H54 (cell line): ENCODE measurements at regions not wholly inside any gene's neighbourhood (a gene's known extent, or its start where the extent isn't known, plus 50 kb on each side); places are given as distances from the start of the nearest gene placed in this dataset.
"Not testable (repeated sequence)": the region's sequence is repeated elsewhere in the genome, so short reads cannot be mapped to it uniquely, and the experiment has no call there.

ENCODE experiments used
- DNase-seq: peaks from one replicate; pipeline ENCODE4 v3.0.0; 2011; ENCODE audit warnings: low spot score, mixed read lengths; ENCODE audit not compliant: insufficient read length
- FAIRE-seq: peaks from 3 replicates; lab custom pipeline; 2011; peaks lifted over from hg19 to GRCh38; lab: Jason Lieb, UNC
- POLR2A ChIP-seq: IDR thresholded peaks from 2 replicates; pipeline ENCODE4 v1.6.1; 2011; ENCODE audit warnings: low read depth, mild to moderate bottlenecking, low read length

DNA sequence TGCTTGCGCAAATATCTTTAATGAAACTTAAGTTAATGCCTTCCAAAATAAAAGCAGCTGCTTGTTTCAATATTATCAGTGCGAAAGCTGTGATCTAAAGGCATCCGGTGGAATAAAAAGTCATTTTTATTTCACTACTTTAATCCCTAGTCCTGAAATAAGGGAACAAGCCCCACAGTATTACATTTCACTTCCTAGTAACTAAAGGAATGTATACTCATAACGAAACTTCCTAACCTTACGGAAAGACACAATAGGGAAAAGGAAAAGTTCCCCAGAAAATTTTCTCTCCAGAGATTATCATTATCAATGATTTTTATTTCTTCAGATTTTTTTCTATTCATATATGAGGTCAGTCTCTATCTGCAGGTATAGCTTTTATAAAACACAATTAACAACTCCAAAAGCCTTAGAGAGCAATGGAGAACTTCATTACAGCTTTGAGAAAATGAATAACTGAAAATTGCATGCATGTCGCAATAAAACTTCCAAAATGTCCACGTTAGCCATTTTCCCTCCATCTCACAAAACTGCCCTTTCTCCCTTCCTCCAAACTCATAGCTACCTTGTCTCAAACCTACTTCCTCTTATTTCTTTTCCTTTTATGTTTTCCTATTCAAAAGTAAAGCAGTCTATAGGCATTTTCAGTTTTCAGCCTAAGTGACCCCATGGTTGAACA, 154.3 kb upstream of the MED13 start:
- DNase-seq (no peak), FAIRE-seq (no peak)

GRCh38 chr17:62216847-62217246, 151.8 kb upstream of the MED13 start:
- no peak for FAIRE-seq
- DNase-seq = no peak
- TF ChIP-seq POLR2A = no peak

More for the DNA sequence above, 154.3 kb upstream of the MED13 start:
- TF ChIP-seq POLR2A = no peak

DNA sequence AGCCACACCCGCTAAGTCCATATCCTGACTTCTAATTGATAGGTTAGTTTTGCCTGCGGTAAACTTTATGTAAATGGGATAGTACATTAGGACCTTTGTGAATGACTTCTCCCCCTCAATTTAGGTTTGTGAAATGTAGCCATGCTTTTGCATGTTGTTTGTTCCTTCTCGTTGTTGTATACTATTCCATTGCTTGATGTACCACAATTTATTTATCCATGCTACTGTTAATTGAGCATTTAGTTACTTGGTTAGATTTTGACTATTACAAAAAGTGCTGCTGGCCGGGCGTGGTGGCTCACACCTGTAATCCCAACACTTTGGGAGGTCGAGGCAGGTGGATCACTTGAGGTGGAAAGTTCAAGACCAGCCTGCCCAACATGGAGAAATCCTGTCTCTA, 150.8 kb upstream of the MED13 start:
- not testable (repeated sequence) for DNase-seq, FAIRE-seq

- TF ChIP-seq POLR2A = no peak
- no peak for FAIRE-seq
- no peak for DNase-seq
These were observed 141.5 kb upstream of the MED13 start for GRCh38 chr17:62206550-62206949.

- FAIRE-seq, DNase-seq: not testable (repeated sequence)
These were observed 132.1 kb upstream of the MED13 start for GRCh38 chr17:62197156-62197555.

GRCh38 chr17:62196587-62196986, 131.5 kb upstream of the MED13 start:
- FAIRE-seq, DNase-seq: not testable (repeated sequence)

- no peak for DNase-seq
- TF ChIP-seq POLR2A = no peak
- no peak for FAIRE-seq
These were observed 129.3 kb upstream of the MED13 start for GRCh38 chr17:62194401-62194800.

- DNase-seq = no peak
- FAIRE-seq = no peak
- no peak for TF ChIP-seq POLR2A
These were observed 128.2 kb upstream of the MED13 start for GRCh38 chr17:62193249-62193648.

DNA sequence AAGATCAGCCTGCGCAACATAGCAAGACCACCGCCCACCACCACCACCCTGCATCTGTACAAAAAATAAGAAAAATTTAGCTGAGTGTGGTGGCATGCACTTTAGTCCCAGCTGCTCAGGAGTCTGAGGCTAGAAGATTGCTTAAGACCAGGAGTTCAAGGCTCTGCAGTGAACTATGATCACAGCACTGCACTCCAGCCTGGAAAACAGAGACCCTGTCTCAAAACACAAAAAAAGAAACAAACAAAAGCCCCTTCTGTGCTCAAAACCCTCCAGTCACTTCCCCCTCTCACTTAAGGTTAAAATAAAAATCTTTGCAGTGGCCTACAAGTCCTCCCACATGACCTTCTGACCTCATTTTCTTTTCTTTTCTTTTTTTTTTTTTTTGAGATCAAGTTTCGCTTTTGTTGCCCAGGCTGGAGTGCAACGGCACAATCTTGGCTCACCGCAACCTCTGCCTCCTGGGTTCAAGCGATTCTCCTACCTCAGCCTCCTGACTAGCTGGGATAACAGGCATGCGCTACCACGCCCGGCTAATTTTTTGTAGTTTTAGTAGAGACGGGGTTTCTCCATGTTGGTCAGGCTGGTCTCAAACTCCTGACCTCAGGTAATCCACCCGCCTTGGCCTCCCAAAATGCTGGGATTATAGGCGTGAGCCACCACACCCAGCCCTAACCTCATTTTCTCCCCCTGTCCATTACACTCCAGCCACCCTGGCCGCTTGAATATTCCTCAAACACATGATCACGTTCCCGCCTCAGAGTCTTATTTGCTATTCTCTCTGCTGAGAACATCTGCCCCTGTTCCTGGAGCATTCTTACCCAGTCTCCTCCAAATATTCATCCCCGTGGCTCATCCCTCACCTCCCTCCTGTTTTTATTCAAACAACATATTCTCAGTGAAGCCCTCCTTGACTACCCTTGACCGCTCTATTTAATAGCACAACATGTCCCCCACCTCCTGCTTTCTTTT, 126.6 kb upstream of the MED13 start:
- no peak for FAIRE-seq
- no peak for TF ChIP-seq POLR2A
- DNase-seq = no peak

DNA sequence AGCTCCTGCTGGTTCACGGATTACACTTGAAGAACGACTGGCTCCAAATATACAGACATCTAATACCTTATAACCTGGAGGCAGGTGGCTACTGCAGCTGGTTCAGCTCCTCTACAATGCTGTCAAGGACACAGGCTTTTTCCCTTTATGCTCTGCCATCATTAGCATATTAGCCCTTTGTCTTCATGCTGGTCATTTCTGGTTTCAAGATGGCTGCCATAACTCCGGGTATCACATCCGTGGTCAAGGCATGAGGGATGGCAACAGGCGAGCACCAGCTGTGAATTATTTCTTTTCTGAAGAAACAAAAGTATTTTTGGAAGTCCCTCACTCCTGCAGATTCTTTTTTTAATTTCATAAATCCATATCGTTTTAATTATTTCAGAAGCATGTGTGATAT, 124.3 kb upstream of the MED13 start:
- TF ChIP-seq POLR2A = no peak
- no peak for FAIRE-seq
- no peak for DNase-seq

GRCh38 chr17:62188713-62189112, 123.6 kb upstream of the MED13 start:
- TF ChIP-seq POLR2A = no peak
- FAIRE-seq (no peak), DNase-seq (no peak)

DNA sequence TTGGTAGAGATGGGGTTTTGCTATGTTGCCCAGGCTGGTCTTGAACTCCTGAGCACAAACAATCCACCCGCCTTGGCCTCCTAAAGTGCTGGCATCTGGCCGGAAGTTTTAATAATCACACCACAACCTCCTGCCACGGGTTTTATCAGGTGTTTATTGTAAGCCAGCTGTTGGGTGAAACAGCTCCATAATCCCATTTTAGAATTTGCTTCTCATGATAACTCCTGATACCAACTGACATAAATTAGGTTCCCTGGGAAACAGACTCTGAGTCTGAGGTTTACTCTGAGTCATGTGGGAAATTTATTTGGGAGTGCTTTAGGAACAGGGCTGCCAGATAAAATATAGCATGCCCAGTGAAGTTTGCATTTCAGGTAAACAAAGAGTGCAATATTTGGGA, 122.6 kb upstream of the MED13 start:
- DNase-seq = peak; percentile 19
- no peak for FAIRE-seq
- TF ChIP-seq POLR2A = no peak

GRCh38 chr17:62186841-62187240, 121.8 kb upstream of the MED13 start:
- no peak for DNase-seq
- no peak for FAIRE-seq
- no peak for TF ChIP-seq POLR2A

DNA sequence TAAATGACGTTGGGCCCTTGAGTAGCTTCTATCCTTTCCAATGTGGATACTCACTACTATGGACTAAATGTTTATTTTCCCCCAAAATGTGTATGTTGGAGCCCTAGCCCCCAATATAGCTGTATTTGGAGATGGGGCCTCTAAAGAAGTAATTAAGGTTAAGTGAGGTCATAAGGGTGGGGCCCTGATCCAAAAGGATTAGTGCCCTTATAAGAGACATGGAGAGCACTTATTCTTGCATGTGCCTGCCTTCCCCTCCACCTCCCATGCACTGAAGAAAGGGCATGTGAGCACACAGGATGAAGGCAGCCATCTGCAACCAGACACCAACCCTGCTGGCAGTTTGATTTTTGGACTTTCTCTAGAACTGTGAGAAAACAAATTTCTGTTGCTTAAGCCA, 115.7 kb upstream of the MED13 start:
- TF ChIP-seq POLR2A = no peak
- no peak for FAIRE-seq
- DNase-seq = no peak
